Ovary (tissue), 7 donors: ENCODE measurements at regions not wholly inside any gene's neighbourhood (a gene's known extent, or its start where the extent isn't known, plus 50 kb on each side); places are given as distances from the start of the nearest gene placed in this dataset.

ENCODE experiments used
- DNase-seq, 5 donors: peaks; one replicate each; pipeline ENCODE4 v3.0.0-alpha.2; 2019 to 2020
- H3K27ac ChIP-seq, 2 donors: fragments of 200-600 bp; one replicate each; pipeline versions ENCODE4 v1.5.1 to v1.8.0; 2019 to 2022
- H3K27me3 ChIP-seq: fragments of 200-600 bp; one replicate; pipeline ENCODE4 v1.8.0; 2022
- H3K36me3 ChIP-seq: fragments of 200-600 bp; sonication (generic); one replicate; pipeline ENCODE4 v1.5.1; 2019
- H3K4me1 ChIP-seq: one replicate; pipeline ENCODE4 v1.8.1; 2013; ENCODE audit warnings: mild to moderate bottlenecking, moderate library complexity; ENCODE audit not compliant: insufficient read depth
- H3K4me3 ChIP-seq: fragments of 200-600 bp; sonication (generic); one replicate; pipeline ENCODE4 v1.5.1; 2017
- H3K9me3 ChIP-seq, 2 donors: fragments of 200-600 bp in 1 of 2; sonication (generic) in 1 of 2; one replicate each; pipeline versions ENCODE4 v1.5.1 to v1.8.1; 2013 to 2019; ENCODE audit warnings: mild to moderate bottlenecking in 1 of 2, moderate library complexity in 1 of 2
- EP300 ChIP-seq: sonication (generic); formaldehyde crosslinking; IDR thresholded peaks from one replicate; pipeline ENCODE4 v1.6.1; 2017; ENCODE audit warnings: antibody characterized with exemption
- POLR2A ChIP-seq: fragments of 450-650 bp; IDR thresholded peaks from one replicate; pipeline ENCODE4 v1.6.1; 2017; ENCODE audit warnings: antibody characterized with exemption, mild to moderate bottlenecking, moderate library complexity
- WGBS, 3 donors: extraction: QIAGEN DNeasy Blood & Tissue Kit in 1 of 3; methylation state at CpG; one replicate each; pipeline versions ENCODE4 v1.1.5 to v1.1.7; 2013 to 2017; 5-methylcytosine and 5-hydroxymethylcytosine counted together
- intact Hi-C, 4 donors: fragments of 100-400 bp; cut with DNase I; formaldehyde crosslinking; loops; one replicate each; pipeline versions ENCODE4 v1.11.0 to v1.15.1; 2022 to 2023
- TF ChIP-seq, protein P1 (sequence below), 3 donors: fragments of 450-650 bp in 2 of 3; fragments of 200-600 bp in 1 of 3; IDR thresholded peaks; one replicate each; pipeline versions ENCODE4 v1.5.1 to v1.8.0; 2016 to 2022; ENCODE audit warnings: antibody characterized with exemption in 3 of 3, mild to moderate bottlenecking in 1 of 3
- donor health status: DM: no; HTN: no; CAD: no; lungs with moderate emphysema.
- donor health status: DM: no; HTN: no; CAD: no.
- donor health status: Bipolar disorder and iron deficiency.
- donor health status: DM: no; HTN: no; CAD: no.
- donor health status: DM: yes; HTN: yes; CAD: no.

DNA sequence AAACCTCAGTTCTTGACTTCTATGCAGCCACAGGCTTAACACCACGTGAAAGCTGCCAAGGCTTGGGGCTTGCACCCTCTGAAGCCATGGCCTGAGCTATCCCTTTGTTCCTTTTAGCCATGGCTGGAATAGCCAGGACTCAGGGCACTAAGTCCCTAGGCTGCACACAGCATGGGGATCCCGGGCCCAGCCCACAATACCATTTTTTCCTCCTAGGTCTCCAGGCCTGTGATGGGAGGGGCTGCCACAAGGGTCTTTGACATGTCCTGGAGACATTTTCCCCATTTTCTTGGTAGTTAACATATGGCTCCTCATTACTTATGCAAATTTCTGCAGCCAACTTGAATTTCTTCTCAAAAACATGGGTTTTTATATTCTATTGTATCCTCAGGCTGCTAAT lies 619.1 kb downstream of the NYAP2 start:
- intact Hi-C loops, result no loop called here
- Histone ChIP-seq H3K4me1 (no peaks in the 10 kb centered on the region), H3K27ac (no peak overlapping the region), H3K27me3 (no peaks in the 10 kb centered on the region), H3K36me3 (no peaks in the 10 kb centered on the region), H3K9me3 (no peaks in the 10 kb centered on the region), H3K4me3 (no peak overlapping the region)
- TF ChIP-seq EP300 (no peak), POLR2A (no peak)
- TF ChIP-seq, protein P1, sequence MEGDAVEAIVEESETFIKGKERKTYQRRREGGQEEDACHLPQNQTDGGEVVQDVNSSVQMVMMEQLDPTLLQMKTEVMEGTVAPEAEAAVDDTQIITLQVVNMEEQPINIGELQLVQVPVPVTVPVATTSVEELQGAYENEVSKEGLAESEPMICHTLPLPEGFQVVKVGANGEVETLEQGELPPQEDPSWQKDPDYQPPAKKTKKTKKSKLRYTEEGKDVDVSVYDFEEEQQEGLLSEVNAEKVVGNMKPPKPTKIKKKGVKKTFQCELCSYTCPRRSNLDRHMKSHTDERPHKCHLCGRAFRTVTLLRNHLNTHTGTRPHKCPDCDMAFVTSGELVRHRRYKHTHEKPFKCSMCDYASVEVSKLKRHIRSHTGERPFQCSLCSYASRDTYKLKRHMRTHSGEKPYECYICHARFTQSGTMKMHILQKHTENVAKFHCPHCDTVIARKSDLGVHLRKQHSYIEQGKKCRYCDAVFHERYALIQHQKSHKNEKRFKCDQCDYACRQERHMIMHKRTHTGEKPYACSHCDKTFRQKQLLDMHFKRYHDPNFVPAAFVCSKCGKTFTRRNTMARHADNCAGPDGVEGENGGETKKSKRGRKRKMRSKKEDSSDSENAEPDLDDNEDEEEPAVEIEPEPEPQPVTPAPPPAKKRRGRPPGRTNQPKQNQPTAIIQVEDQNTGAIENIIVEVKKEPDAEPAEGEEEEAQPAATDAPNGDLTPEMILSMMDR (IDR thresholded peaks at IDR 0.05), result no peak
- WGBS, 3 donors, result 78 to 92% (median 89%) methylated on average over 2 of the region's 2 CpGs
- no peak for DNase-seq

DNA sequence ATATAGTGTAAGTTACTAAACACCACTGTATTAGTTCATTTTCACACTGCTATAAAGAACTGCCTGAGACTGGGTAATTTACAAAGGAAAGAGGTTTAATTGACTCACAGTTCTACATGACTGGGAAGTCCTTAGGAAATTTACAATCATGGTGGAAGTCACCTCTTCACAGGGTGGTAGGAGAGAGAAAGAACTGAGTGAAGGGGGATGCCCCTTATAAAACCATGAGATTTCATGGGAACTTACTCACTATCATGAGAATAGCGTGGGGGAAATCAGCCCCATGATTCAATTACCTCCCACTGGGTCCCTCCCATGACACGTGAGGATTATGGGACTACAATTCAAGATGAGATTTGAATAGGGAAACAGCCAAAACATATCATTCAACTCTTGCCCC lies 618.0 kb downstream of the NYAP2 start:
- DNase-seq, result no peak
- H3K4me3 ChIP-seq, result no peak overlapping the region
- no peak overlapping the region for H3K27ac ChIP-seq
- no peaks in the 10 kb centered on the region for H3K27me3 ChIP-seq
- TF ChIP-seq POLR2A, result no peak
- TF ChIP-seq, protein P1 (IDR thresholded peaks at IDR 0.05), result no peak
- TF ChIP-seq EP300, result no peak
- H3K4me1 ChIP-seq, result no peaks in the 10 kb centered on the region
- intact Hi-C loops, result no loop called here
- WGBS, 3 donors, result 90 to 98% (median 97%) methylated on average over 2 of the region's 2 CpGs
- H3K9me3 ChIP-seq, result no peaks in the 10 kb centered on the region
- H3K36me3 ChIP-seq, result no peaks in the 10 kb centered on the region

DNA sequence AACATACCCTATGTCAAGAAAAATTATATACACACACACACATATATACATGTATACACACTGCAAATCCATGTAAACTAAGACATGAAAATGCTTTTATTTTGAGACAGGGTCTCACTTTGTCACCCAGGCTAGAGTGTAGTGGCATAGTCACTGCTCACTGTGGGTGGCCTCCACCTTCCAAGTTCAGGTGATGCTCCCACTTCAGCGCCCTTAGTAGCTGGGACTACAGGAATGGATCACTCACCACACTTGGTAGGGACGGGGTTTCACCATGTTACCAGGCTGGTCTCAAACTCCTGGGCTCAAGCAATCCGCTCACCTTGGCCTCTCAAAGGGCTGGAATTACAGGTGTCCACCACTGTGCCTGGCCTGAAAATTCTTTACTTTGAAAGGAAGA lies 617.6 kb downstream of the NYAP2 start:
- no peaks in the 10 kb centered on the region for H3K36me3 ChIP-seq
- 92 to 94% (median 93%) methylated on average over 3 of the region's 3 CpGs for WGBS, 3 donors
- H3K27ac ChIP-seq, result no peak overlapping the region
- TF ChIP-seq POLR2A (no peak), EP300 (no peak)
- TF ChIP-seq, protein P1 (IDR thresholded peaks at IDR 0.05), result no peak
- intact Hi-C loops, result no loop called here
- no peaks in the 10 kb centered on the region for H3K4me1 ChIP-seq
- no peaks in the 10 kb centered on the region for H3K9me3 ChIP-seq
- H3K4me3 ChIP-seq, result no peak overlapping the region
- no peaks in the 10 kb centered on the region for H3K27me3 ChIP-seq
- DNase-seq, result no peak

DNA sequence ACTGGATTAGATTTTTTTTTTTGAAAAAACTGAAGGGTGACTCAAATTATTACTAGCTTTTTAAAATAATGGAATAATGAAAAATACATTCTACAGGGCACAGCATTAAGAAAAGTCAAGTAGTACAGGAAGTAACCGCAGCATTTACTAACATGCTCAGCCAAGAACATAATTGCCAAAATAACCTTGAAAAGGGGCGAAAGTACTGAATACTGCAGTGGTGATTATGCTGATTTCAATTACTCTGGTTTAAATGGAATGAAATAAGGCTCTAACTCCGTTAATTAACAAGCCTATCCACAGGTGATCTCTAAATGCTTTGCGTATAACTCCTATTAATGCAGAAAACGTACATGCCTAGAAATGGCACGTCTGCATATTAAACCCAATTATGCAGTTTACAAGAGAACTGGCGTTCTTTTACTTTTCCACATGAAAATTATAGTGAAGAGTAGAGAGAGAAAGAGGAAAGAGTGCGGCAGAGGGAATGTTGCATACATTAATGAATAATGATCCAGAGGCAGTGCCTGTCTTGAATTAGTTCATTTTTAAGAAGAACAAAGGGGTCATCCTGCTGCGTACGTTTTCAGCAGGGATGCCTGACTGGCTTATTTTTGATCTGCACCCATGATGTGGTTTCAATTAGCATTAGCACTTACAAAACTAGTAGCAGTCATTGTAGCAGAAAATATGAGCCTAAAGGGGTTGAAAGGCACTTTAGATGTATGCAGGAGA lies 612.4 kb downstream of the NYAP2 start:
- Histone ChIP-seq H3K27me3 (no peaks in the 10 kb centered on the region), H3K9me3 (no peaks in the 10 kb centered on the region), H3K4me1 (no peaks in the 10 kb centered on the region), H3K4me3 (no peak overlapping the region), H3K36me3 (no peaks in the 10 kb centered on the region), H3K27ac (no peak overlapping the region)
- WGBS, 3 donors, result 33 to 47% (median 40%) methylated on average over 10 of the region's 10 CpGs
- no peak for DNase-seq
- no peak for TF ChIP-seq POLR2A
- no peak for TF ChIP-seq EP300
- TF ChIP-seq, protein P1 (IDR thresholded peaks at IDR 0.05), result no peak
- intact Hi-C loops, result no loop called here
